ENCODE measurements at regions not wholly inside any gene's neighbourhood (a gene's known extent, or its start where the extent isn't known, plus 50 kb on each side); places are given as distances from the start of the nearest gene placed in this dataset.

DNA sequence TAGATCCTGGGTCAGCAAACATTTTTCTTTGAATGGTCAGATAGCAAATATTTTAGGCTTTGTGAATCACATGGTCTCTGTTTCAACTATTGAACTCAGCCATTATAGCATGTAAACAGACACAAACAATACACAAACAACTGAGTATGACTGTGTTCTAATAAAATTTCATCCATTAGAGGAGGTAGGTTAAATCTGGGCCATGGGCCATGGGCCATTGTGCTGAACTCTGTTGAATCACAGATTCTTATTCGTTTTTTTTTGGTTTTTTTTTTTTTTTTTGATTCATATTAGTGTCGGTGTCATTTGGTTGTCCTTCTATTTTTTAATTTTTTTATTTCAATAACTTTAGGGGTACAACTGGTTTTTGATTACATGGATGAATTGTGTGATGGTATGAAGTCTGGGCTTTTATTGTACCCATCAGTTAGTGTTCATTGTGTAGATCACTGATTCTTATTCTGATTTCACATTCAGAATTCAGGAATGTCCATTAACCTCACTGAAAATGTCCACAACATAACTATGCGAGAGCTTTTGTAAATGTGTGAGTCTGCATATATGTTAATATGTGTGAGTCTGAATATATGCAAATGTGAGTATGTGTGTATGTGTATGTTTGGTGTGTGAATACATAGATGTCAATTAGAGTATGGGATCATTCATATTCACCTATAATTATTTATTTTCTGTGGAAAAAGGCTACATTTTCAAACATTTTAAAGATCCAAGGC lies 443.7 kb upstream of the GRM3 start:
- TF ChIP-seq, protein P1, sequence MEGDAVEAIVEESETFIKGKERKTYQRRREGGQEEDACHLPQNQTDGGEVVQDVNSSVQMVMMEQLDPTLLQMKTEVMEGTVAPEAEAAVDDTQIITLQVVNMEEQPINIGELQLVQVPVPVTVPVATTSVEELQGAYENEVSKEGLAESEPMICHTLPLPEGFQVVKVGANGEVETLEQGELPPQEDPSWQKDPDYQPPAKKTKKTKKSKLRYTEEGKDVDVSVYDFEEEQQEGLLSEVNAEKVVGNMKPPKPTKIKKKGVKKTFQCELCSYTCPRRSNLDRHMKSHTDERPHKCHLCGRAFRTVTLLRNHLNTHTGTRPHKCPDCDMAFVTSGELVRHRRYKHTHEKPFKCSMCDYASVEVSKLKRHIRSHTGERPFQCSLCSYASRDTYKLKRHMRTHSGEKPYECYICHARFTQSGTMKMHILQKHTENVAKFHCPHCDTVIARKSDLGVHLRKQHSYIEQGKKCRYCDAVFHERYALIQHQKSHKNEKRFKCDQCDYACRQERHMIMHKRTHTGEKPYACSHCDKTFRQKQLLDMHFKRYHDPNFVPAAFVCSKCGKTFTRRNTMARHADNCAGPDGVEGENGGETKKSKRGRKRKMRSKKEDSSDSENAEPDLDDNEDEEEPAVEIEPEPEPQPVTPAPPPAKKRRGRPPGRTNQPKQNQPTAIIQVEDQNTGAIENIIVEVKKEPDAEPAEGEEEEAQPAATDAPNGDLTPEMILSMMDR (IDR thresholded peaks at IDR 0.05), result no peak
- no peak for TF ChIP-seq POLR2A (IDR thresholded peaks at IDR 0.05)

Measured in heart left ventricle (tissue), 13 donors.